Astrocyte of the cerebellum (primary cell): ENCODE measurements at regions not wholly inside any gene's neighbourhood (a gene's known extent, or its start where the extent isn't known, plus 50 kb on each side); places are given as distances from the start of the nearest gene placed in this dataset.

Experiments
- DNase-seq: peaks from one replicate; pipeline ENCODE4 v3.0.0-alpha.2; 2011; ENCODE audit warnings: low read depth
- H3K4me3 ChIP-seq: 2 replicates; pipeline ENCODE4 v1.5.1; 2011; ENCODE audit warnings: mild to moderate bottlenecking, low read depth, low read length, moderate library complexity
- CTCF ChIP-seq: IDR thresholded peaks from 2 replicates; pipeline ENCODE4 v1.5.1; 2012; ENCODE audit warnings: low read length, low read depth, moderate library complexity, mild to moderate bottlenecking; ENCODE audit errors: missing control alignments
- in situ Hi-C: cut with HindIII; loops from 2 replicates; pipeline ENCODE4 v1.10.0; 2017; ENCODE audit warnings: low sequenced_read_pairs

GRCh38 chr1:82219841-82220240 lies 419.1 kb downstream of the ADGRL2 start:
- H3K4me3 ChIP-seq = no peak overlapping the region
- in situ Hi-C loops = loop anchor here (5.0 kb wide), 1 partner anchor 33 kb away; no protein-coding TSS in a partner anchor
- no peak for DNase-seq
- no peak for TF ChIP-seq CTCF

- no peak for TF ChIP-seq CTCF
- no peak for DNase-seq
- in situ Hi-C loops = no loop called here
- no peak overlapping the region for H3K4me3 ChIP-seq
These were observed 418.1 kb downstream of the ADGRL2 start for GRCh38 chr1:82218846-82219245.

- in situ Hi-C loops = no loop called here
- DNase-seq = no peak
- H3K4me3 ChIP-seq = no peak overlapping the region
- TF ChIP-seq CTCF = no peak
These were observed 415.1 kb downstream of the ADGRL2 start for GRCh38 chr1:82215853-82216175.

- DNase-seq = no peak
- no peak for TF ChIP-seq CTCF
- in situ Hi-C loops = no loop called here
- no peak overlapping the region for H3K4me3 ChIP-seq
These were observed 414.5 kb downstream of the ADGRL2 start for GRCh38 chr1:82215056-82215852.

GRCh38 chr1:82214606-82215005 lies 413.9 kb downstream of the ADGRL2 start:
- no peak for DNase-seq
- no peak overlapping the region for H3K4me3 ChIP-seq
- in situ Hi-C loops = no loop called here
- TF ChIP-seq CTCF = no peak

GRCh38 chr1:82197606-82198005 lies 396.9 kb downstream of the ADGRL2 start:
- no peak for TF ChIP-seq CTCF
- no peak for DNase-seq
- no peak overlapping the region for H3K4me3 ChIP-seq
- in situ Hi-C loops = no loop called here

GRCh38 chr1:82195245-82195644 lies 394.5 kb downstream of the ADGRL2 start:
- no peak for DNase-seq
- TF ChIP-seq CTCF = no peak
- no peak overlapping the region for H3K4me3 ChIP-seq
- in situ Hi-C loops = no loop called here
